Right ventricle myocardium inferior (tissue), 1 donor: ENCODE measurements at regions not wholly inside any gene's neighbourhood (a gene's known extent, or its start where the extent isn't known, plus 50 kb on each side); places are given as distances from the start of the nearest gene placed in this dataset.
"Not testable (repeated sequence)": the region's sequence is repeated elsewhere in the genome, so short reads cannot be mapped to it uniquely, and the experiment has no call there.

ENCODE experiments used
- ATAC-seq: fragments of 200-7000 bp; cut with Tn5 transposase; one replicate; pipeline ENCODE4 v1.9.1; 2020; ENCODE audit warnings: mild to moderate bottlenecking, moderate library complexity
- DNase-seq: peaks from one replicate; pipeline ENCODE4 v3.0.0; 2021; ENCODE audit errors: missing footprints
- intact Hi-C: fragments of 100-400 bp; cut with DNase I; formaldehyde crosslinking; loops from one replicate; pipeline ENCODE4 v1.11.0; 2022
- donor health status: DM: no; HTN: yes; CAD: no; lungs with severe emphysema.

DNA sequence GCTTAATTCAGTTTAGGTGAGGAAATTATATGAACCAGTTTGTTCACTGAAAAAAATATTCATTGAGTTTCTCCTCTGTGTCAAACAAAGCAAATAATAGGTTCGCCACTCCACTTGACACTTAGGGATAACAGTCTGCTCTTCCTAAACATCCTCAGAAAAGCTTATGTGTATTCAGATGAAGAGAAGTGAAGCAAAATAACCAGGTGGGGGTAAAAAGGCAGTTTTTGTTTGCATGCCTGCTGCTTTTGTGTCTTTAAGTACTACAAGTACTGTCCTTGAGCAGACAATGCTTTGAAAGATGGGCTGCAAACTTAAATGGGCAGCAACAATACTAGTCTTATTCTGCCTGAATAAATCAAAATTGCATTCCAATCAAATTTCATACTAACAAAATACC is 910.7 kb upstream of the MDGA2 start:
- intact Hi-C loops = no loop called here
- ATAC-seq = no peak
- no peak for DNase-seq

DNA sequence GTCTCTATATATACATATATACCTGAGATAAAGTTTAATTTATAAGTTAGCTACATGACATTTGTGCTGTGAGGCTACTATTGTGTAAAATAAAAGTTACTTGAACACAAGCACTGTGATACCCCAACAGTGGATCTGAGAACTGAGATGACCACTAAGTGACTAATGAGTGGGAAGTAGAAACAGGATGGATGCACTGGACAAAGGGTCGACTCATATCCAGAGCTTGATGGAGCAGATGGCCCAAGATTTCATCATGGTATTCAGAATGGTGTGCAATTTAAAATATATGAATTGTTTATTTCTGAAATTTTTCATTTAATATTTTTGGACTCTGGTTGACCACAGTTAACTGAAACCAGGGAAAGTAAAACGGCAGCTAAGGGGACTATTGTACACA is 908.6 kb upstream of the MDGA2 start:
- intact Hi-C loops = no loop called here
- ATAC-seq (no peak), DNase-seq (no peak)

DNA sequence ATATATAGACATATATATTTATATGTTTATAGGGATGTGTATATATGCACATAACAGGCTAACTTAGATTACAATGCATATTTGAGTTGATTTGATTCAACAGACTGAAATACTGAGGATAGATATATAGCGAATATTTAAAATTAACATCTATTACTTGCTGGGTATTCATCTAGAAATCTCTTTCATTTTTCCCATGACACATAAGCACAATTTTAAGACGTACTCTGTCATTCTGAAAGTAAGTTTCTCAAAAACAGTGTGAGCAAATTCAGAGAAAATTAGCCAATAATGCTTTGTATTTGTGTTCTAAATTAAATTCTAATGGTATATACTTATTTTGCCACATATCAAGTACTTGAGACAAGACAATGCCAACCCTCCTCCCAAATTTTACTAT is 907.5 kb upstream of the MDGA2 start:
- intact Hi-C loops = no loop called here
- no peak for DNase-seq
- ATAC-seq = no peak

DNA sequence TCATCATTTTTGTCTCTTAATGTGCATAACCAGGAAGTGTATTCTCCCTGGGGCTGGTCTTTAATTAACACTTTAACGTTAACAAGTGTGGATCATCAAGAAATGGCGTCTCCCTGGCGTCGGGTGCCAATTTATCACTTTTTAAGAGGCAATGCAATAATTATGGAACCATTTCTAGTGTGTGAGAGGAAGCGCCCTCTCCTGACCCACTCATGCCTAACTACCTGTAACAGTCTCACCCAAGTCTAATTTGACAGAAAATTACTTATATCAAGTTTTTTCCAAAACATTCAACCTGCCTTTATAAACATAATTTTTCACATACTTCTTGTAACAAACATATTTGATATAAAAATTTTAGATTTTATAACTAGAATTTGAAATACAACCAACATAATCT is 905.3 kb upstream of the MDGA2 start:
- intact Hi-C loops = no loop called here
- no peak for ATAC-seq
- DNase-seq = no peak

DNA sequence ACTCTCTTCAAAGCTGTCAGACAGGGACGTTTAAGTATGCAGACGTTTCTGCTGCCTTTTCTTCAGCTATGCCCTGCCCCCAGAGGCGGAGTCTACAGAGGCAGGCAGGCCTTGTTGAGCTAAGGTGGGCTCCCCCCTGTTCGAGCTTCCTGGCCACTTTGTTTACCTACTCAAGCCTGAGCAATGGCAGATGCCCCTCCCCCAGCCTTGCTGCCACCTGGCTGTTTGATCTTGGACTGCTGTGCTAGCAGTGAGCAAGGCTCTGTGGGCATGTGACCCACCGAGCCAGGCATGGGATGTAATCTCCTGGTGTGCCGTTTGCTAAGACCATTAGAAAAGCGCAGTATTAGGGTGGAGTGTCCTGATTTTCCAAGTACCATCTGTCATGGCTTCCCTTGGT is 900.4 kb upstream of the MDGA2 start:
- ATAC-seq (no peak), DNase-seq (no peak)
- intact Hi-C loops = no loop called here

DNA sequence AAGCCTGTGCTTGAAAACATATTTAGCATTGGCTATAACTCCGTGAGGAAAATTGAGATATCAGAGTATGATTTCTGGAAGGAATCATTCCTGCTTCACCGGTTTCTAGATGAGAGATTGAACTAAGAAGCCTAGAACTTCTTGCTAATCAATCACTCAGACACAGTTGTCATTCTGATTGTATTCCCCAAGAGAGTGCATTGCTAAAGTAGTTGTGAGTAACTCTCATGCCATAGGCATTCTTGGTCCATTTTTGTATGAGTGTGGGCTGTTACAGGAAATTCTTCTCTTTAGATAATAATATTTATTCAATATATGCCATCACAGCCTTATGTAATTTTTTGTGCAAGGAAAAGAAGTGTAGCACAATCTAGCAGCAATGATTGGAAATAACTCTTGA is 893.3 kb upstream of the MDGA2 start:
- ATAC-seq (no peak), DNase-seq (no peak)
- intact Hi-C loops = no loop called here

DNA sequence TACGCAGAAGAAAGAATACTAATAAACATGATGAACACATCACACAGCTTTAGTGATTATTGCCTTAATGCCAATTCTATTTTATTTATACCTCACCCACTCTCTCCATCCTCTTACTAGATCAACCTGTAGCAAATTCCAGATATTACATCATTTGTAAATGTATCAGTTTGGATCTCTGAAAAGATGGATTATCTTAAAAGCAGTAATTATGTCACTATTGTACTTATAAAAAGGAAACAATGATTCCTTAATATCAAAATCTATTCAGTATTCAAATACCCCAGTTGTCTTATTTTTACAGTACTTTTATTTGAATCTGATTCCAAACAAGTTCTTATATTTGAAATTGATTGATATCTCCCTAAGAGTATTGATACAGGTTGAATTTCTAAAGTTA is 892.8 kb upstream of the MDGA2 start:
- no peak for DNase-seq

DNA sequence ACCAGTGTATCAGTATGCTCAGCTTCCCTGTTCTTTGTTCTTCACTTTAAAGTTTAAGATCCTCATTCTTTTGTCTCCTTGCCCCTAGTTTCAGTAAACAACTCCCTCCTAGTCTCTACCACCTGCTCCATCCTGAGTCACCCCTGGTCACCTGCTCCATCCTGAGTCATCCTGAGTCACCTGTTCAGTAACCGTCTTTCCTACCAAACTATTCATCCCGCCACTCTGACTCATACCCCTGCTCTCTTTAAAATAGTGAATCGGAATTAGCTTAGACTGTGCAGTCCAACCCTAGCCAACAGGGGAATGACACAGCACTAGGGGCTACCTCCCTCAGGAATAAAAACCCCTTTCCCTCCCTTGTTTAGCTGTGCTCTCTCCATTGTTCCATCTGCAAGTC is 888.1 kb upstream of the MDGA2 start:
- DNase-seq = no peak
- intact Hi-C loops = no loop called here
- no peak for ATAC-seq

More for the DNA sequence above, 892.8 kb upstream of the MDGA2 start:
- intact Hi-C loops = no loop called here
- ATAC-seq = no peak

- ATAC-seq = not testable (repeated sequence)
Measured at GRCh38 chr14:48561438-48561837, 886.0 kb upstream of the MDGA2 start.

GRCh38 chr14:48560421-48560820 is 885.0 kb upstream of the MDGA2 start:
- ATAC-seq (no peak), DNase-seq (no peak)

More at GRCh38 chr14:48561438-48561837, 886.0 kb upstream of the MDGA2 start:
- intact Hi-C loops, DNase-seq: not testable (repeated sequence)

GRCh38 chr14:48553443-48553842 is 878.0 kb upstream of the MDGA2 start:
- ATAC-seq (no peak), DNase-seq (no peak)
- intact Hi-C loops = no loop called here

More at GRCh38 chr14:48560421-48560820, 885.0 kb upstream of the MDGA2 start:
- intact Hi-C loops = no loop called here

GRCh38 chr14:48546996-48547395 is 871.6 kb upstream of the MDGA2 start:
- ATAC-seq (no peak), DNase-seq (no peak)
- intact Hi-C loops = no loop called here

GRCh38 chr14:48537600-48537999 is 862.2 kb upstream of the MDGA2 start:
- ATAC-seq (no peak), DNase-seq (no peak)
- intact Hi-C loops = no loop called here

DNA sequence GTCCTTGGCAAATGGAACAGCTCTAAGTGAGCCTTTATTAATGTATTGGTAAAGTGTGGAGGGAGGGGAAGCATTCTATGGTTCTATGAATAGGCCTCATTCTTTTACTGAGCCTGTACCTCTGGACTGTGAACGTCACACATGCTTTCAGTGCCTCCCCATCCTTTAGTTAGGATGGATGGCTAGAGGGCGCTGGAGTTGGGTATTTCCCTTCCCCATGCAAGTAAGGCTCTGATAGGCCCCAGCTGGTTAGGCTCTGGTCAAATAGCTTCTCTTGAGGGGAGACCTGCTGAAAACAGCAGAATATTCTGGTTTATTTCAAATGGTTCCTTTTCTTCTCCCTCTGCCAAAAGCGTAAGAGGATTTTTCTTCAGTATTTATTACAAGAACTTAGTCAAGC is 860.9 kb upstream of the MDGA2 start:
- intact Hi-C loops = no loop called here
- ATAC-seq (no peak), DNase-seq (no peak)

DNA sequence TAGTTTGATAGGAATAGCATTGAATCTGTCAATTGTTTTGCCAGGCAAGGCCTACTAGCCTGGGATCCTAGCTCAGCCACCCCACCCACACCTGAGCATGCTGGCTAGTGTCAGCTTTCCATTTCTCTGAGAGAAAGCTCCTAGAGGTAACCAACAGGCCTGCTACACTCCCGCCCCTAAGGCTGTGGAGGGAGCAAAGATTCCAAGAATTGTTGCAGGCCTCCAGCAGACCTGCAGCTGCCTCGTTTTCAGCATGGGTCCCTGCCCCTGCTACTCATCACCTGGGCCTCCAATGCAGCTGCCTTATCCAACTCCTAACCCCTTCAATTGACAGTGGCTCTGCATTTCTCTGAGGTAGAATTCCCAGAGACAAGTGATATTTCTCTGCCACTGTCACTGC is 852.4 kb upstream of the MDGA2 start:
- DNase-seq (no peak), ATAC-seq (no peak)
- intact Hi-C loops = no loop called here

GRCh38 chr14:48526307-48526706 is 850.9 kb upstream of the MDGA2 start:
- ATAC-seq (no peak), DNase-seq (no peak)
- intact Hi-C loops = no loop called here

- DNase-seq (no peak), ATAC-seq (no peak)
- intact Hi-C loops = no loop called here
Measured at GRCh38 chr14:48504921-48505320, 829.5 kb upstream of the MDGA2 start.

- ATAC-seq (no peak), DNase-seq (no peak)
- intact Hi-C loops = no loop called here
Measured at GRCh38 chr14:48490756-48491155, 815.4 kb upstream of the MDGA2 start.

DNA sequence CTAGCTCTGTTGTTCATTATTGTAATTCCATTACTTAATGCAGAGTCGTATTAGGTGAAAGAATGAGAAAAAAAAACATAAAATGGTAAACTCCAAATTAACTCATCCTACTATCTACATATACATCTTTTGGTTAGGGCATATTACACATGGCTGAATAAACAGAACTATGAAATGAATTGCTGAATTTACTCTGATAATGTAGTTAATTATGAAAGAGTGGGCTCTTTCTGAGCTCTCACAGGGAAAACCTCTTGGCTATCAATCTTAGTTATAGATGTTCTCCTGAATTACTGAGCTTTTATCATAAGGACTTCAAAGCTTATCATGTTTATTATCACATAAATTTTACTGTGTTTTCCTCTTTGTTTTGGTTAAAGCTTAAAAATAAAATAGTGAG is 798.5 kb upstream of the MDGA2 start:
- intact Hi-C loops = no loop called here
- ATAC-seq (no peak), DNase-seq (no peak)

- ATAC-seq = no peak
- DNase-seq = no peak
- intact Hi-C loops = no loop called here
Measured at GRCh38 chr14:48456051-48456450, 780.6 kb upstream of the MDGA2 start.

- intact Hi-C loops = no loop called here
- ATAC-seq (no peak), DNase-seq (no peak)
Measured at GRCh38 chr14:48454887-48455286, 779.5 kb upstream of the MDGA2 start.

DNA sequence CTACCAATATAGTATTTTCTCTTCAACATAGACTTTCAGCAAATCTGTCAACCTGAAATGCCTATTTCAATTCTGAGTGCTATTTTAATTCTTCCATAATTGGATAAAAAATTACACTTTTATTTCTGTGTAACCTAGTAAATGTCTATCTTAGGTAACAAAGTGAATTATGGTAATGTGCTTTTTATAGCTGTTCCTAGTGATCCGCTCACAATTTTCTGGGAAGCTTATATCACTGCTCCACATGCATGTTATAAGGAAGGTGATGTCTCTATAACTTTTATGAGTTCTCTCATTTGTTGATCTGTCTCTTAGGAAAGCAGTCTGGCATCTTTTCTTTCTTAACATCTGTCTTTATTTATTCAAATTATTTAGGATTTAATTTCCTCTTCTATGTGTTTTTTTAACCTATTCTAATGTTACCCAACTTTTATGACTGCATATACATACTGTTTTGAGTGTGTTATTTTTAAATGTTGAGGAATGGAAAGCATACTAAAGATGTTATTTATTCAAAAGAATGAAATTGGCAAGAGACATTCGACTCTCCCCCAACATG is 777.1 kb upstream of the MDGA2 start:
- intact Hi-C loops = no loop called here
- DNase-seq (no peak), ATAC-seq (no peak)
